HG03469 (cell line): ENCODE measurements at regions not wholly inside any gene's neighbourhood (a gene's known extent, or its start where the extent isn't known, plus 50 kb on each side); places are given as distances from the start of the nearest gene placed in this dataset.

Experiments
- ATAC-seq: cut with Tn5 transposase; IDR thresholded peaks from one replicate; pipeline ENCODE4 v1.9.1; 2021; ENCODE audit warnings: mild to moderate bottlenecking, moderate library complexity, moderate number of reproducible peaks; ENCODE audit not compliant: unreplicated experiment

DNA sequence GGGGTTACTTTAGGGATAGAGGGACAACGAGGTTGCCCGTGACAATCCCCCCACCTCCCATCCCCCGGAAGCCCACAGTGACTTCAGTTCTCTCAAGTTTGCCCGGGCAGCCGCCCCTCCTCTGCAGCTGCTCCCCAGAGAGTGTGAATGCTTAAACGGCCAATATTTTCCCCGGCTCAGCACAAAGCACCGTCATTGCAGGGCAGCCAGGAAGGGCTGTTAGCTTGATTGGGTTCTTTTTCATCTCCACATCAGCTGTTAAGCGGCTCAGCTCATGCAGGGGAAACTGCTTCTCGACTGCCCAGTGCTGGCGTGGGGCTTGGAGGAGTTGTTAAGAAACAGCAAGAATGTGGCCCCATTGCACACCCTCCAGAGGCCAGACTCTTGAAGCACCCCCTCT lies 120.5 kb upstream of the NCOR2 start:
- ATAC-seq, result no peak

DNA sequence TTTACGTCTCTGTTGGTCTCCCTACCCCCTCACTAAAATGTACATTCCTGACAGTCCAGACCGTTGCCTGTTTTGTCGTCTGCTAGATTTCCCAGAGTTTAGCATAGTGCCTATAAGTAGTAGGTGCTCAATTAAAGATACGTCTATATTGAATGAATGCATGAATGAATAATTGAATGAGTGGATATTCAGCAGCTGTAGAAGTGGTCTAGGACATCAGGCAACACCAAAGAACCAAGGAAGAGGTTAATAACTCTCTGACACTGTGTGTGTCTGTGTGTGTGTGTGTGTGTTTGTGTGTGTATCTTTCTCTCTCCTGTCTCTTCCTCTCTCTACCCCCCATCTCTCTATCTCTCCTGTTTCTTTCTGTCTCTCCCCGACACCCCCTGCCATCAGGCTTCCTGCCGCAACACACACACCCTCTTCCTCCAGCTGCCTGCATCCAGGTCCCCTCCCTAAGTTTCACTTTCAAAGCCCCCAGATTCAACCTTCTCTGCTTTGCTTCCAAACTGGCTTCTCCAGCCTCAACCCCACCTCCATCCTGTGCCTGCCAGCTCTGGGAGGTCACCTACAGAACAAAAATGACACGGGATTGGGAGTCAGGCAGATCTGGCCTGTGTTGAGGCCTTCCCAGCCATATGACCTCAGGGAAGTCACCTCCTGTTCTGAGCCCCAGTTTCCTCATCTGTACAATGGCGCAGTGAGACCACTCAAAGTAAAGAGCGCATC lies 119.9 kb upstream of the NCOR2 start:
- ATAC-seq, result no peak

DNA sequence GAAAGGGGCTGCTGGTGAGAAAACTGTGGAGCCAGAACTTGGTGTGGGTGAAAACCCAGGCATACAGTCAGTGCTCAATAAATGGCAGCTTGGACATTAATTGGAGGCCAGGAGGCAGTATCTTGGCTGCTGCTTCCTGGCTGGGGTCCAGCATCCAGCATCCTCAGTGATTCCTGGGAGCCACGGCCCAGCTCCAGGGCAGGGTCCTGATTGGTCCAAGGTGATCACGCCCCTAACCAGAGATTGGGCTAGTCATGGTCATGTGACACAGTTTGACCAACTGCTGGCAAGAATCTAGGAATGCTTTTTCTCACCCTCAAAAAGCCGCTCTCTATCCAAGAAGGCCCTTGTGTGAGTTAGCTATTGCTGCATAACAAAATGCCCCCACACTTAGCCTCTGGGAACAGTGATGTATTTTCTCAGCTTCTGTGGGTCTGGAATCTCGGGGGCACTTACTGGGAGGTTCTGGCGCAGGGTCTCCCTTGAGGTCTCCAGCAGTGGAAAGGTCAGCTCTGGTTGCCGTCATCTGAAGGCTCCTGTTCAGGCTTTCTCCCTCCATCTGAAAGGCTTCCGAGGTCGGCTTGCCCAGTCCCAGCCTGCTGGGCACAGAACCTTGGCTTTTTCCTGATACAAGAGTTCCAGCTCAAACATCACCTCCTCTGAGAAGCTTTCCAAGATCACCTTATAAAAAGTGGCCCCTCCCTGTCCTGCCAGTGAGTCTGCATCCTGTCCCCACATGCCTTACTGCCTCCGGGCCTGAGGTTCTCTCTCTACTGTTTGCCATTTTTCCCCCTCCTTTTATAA lies 119.2 kb upstream of the NCOR2 start:
- no peak for ATAC-seq

DNA sequence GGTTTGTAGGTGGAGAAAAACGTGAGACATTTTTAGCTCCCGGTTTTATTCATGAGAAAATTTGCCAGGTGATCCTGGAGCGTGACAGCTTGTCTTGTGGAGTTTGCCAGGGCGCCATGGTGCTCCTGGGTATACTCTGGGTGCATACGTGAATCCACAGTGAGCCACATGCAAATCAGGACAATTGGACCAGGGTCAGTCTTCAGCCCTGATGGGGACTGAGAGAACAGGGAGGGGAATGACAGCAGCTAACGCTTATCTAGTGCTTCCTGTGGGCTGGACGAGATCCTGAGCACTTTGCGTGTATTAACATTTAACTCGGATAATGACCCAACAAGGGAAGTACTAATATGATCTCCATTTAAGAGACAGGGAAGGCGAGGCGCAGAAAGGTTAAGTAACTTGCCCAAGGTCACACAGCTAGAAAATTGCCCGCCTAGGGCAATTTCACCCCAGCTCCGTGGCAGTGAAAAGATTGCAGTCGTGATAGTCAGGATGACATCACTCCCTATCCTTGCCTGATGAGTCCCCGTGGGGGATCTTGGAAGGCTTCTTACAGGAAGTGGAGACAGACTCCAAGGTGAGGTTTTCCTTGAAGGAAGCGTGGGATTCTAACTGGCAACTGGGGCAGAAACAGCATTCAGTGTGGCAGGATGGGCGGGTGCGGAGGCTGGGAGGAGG lies 118.4 kb upstream of the NCOR2 start:
- ATAC-seq, result no peak

DNA sequence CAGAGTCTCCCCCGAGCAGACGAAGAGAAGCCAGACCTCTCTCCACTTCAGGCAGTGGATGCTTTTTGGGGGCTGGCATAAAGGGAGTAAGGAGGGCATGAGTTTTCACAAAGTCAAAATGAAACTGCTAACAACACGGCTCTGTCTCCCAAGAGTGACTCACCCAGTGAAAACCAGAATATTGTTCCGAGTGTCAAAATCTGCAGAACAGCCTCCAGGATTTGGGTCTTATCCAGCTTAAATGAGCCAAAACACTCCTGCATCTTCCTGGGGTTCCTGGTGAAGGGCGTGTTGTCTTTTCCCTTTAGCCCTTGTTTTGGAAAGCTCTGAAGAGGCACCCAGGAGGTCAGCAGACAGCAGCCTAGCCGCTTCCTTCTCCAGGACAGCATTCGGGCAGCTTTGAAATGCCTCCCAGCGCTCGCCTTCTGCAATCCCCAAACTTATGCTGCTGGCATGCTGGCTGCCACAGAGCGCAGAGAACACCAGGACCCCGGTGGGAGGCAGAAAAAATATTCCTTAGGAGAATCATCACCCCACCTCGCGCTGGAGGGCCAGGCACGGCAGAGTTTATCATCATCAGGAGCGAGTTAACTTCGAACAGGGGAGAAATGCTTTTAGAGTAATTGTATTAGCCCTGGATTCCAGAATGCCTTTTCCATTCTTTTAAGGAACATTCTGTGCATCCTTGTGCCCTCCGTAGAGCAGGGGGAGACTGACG lies 117.7 kb upstream of the NCOR2 start:
- no peak for ATAC-seq

DNA sequence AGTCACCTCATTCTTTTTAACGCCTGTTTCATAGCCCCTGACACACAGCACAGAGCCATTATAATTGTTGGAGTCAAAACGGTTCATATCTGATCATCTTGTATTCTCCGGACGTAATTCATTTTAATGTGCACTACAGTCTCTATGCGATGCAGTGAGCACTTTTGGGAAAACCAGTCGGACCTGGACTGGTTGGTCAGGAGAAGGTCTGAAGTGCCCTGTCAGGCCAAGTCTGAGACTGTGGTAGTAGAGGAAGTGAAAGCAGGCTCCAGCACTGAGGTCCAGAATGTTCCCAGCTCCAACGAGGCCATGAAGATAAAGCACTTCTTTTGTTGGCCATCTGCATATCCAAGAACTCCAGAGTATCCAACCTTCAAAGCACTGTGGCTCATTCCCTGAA lies 117.1 kb upstream of the NCOR2 start:
- ATAC-seq, result no peak

DNA sequence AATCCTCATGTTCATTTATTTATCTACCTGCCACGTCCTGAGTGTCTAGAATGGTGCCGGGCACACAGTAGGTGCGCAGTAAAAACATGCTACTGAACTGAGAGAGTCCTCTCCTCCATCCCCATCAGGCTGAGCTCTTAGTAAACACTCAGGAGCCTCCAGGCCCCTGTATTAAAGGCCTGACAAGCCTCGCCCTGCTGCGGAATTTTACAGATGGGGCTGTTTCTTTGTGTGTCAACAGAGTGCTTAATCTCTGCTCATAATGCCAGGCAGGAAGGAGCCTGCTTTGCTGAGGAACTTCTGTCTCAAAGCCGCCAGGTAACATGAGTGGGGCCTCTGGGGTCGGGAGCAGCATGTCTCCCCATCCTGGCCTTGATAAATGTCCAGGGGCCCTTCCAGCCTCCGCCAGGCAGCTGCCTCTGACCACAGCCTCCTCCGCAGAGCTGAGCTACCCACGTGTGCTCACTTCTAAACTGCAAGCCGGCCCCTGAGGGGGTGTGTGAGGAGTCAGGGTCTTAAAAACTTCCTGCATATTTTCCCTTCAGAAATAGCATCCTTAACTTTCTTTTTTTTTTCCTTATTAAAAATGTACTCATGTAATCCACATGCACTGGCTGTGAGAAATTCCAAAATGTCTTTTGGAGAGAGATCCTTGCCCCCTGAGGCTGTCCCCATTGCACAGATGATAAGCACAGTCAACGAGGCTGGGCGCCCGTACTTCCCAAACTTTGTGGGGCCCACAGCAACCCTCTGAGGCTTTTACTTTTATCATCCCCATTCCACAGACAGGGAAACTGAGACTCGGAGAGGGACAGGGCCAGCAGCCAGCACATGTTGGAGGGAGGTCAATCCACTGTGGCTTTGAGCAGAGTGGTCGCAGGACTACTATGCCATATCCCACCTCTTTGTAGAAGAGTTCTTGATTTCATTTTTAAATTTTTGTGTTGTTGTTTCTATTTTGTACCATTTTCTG lies 116.0 kb upstream of the NCOR2 start:
- ATAC-seq, result no peak

DNA sequence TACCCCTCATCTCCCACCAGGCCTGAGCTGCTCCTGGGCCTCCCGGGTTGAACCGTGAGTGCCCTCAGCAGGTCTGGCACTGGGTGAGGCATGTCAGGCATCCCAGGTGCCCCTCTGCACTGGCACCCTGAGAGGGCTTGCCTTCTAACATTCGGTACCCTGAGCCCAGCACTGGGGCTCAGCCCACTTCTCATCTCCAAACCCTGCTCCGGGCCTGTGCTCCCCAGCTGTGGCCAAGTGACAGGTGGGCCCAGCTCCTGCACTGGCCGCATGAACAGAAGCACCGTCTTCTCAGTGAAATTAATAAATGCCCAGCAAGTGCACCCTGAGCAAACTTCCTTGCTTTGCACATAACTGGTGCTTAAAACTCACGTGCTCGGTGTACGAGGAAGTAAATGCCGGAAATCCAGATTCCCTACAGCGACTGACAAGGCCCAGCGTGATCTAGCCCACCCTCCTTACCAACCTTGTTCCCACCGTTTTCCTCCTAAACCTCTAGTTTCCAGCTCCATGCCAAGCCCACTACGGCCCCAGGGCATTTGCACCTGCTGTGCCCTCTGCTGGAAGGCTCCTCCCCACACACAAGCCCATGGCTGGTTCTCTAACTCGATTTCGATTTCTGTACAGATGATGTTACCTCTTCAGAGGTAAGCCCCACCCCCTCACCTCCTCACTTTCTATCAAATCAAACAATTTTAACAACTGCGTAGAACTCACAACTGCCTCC lies 115.2 kb upstream of the NCOR2 start:
- ATAC-seq, result no peak

DNA sequence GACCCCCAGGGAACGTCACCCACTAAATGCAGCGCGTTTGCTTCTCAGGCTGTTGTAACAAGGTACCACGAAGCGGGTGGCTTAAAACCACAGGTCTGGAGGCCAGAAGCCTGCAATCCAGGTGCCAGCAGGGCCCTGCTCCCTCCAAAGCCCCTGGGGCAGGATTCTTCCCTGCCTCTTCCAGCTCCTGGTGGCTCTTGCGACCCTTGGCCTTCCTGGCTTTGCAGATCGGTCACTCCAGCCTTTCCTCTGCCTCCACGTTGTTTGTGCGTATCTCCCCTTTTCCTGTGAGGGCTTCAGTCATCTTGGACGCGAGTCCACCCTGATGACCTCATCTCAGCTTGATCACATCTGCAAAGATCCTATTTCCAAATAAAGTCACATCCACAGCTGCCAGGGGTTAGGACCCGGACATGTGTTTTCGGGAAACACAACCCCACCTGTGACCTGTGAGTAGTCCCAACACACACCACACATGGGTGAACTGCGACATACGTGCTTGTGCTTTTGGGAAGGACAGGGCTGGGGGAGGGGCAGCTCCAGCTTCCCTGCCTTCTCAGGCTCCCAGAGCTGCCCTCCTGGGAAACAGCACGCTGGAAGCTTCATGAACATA lies 114.5 kb upstream of the NCOR2 start:
- ATAC-seq, result no peak

DNA sequence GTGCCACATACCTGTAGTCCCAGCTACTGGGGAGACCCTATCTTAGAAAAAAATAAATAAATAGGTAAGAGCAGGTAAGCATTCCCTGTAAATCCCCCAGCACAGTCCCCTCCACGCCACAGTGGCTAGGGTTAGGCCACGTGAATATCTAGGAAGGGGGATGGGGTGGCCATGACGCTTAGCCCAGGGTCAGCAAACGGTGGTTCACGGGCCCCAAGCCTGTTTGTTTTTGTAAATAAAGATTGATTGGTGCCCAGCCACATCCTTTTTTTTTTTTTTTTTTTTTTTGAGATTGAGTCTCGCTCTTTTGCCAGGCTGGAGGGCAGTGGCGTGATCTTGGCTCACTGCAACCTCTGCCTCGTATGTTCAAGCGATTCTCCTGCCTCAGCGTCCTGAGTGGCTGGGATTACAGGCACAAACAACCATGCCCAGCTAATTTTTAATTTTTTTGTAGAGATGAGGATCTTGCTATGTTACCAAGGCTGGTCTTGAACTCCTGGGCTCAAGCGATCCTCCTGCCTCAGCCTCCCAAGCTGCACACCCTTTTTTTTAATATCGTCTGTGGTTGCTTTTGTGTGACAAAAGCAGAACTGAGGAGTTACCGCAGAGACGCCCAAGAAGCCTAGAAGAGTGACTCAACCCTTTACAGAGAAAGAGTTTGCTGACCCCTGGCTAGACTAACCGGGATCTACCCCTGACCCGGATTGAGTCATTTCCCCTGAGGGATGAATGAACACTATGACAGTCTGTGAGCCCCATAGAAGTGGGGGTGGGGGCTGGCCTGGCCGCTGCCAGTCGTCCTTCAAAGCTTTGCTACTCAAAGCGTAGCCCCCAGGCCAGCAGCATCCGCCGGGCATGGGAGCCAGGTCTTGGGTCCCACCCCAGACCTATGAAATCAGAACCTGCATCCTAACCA lies 113.7 kb upstream of the NCOR2 start:
- ATAC-seq, result no peak

DNA sequence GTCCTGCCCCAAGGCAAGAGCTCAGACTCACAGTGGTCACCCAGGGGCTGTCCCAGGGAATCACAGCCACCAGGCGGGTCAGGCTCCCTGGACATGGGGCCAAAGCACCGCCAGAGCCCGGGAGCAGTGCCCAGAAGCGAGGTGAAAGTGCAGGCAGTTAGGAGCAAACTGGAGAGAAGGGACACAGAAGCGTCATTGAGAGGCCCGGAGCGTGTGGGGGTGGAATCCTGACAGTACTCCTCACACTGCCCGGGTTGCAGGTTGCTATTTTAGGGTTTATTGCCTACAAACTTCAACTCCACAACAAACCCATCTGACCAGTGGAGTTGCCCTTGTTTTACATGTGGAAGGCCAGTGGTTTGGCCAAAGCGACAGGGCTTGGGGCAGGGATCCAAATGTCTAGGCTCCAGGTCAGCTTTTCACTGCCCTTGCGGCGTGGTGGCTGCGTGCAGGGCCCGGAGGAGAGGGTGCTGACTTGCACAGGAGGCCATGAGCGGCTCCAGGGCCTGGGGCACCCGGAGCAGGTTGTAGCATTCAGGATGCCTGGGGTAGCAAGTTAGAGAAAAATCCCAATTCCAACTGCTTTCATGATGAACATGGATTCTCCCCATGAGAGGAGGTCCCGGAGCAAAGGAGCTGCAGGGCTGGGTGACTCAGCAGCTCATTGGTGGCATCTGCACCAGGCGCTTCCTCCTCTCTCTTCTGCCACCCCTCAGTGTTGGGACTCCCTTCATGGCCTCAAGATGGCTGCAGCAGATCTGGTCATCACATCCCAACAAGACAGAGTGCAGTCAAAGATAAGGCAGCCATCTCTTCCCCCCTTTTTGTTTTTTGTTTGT lies 112.3 kb upstream of the NCOR2 start:
- no peak for ATAC-seq

DNA sequence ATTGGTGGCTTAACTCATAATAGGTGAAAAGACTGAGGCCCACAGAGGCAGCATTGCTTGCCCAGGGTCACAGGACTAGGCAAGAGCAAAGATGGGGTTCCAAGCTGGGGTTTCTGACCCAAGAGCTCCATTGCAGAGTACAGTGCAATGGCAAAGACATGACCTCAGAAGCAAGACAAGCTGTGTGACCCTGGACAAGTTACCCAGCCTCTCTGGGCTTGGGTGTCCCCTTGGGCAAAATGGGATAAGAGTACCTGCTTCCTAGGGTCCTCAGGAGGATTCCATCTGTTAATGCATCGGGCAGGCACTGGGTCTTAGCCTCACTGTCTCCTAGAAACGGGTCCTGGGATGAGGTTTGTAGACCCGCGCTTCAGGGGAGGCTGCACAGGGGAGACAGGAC lies 111.6 kb upstream of the NCOR2 start:
- no peak for ATAC-seq

DNA sequence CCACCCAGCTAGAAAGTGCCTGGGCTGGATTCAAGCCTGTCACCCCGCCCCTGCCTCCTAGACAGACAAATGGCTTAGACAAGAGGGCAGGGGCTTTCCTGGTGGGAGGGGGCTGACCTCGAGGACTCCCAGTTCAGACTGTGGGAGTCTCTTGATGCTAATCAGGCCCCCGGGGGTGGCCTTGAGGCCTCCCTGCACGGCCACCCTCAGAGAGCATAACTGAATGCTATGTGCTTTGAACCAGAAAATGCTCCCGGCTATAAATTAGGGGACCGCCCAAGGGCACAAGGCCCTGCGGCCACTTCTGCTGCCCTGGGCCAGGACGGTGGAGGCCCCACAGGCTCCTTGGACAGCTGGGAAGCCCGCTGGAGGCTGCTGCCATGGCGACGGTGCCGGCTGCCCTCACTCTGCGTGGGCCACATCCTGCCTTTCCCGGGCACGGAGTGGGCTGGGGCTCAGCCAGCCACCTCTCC lies 111.0 kb upstream of the NCOR2 start:
- no peak for ATAC-seq

DNA sequence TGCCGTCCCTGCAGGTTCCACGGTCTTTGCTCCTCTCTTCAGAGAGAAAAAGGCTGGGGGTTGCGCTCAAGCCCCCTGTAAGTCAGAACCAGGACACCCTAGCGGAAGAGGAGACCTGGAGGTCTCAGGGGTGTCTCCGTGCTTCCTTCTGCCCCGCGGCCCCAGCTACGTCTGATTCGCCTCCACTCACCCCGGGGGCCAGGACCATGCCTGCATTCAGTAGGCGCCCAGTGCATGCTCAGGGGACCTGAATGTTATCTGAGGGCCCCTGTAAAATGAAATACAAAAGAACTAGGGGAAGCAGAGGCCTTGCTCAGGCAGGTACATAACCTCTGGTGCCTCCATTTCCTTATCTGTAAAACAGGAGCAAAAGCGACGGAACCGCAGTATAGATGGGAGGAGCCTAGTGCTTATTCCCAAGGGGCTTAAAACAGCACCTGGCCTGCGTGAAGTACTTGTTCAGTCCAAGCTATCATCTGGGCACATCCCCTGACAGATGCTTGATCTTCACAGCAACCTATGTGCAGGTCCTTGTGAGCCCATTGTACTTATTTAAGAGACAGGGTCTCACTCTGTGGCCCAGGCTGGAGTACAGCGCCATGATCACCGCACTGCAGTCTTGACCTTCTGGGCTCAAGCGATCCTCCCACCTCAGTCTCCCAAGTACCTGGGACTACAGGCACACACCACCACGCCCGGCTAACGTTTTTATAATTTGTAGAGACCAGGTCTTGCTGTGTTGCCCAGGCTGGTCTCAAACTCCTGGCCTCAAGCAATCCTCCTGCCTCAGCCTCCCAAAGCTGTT lies 110.3 kb upstream of the NCOR2 start:
- no peak for ATAC-seq

DNA sequence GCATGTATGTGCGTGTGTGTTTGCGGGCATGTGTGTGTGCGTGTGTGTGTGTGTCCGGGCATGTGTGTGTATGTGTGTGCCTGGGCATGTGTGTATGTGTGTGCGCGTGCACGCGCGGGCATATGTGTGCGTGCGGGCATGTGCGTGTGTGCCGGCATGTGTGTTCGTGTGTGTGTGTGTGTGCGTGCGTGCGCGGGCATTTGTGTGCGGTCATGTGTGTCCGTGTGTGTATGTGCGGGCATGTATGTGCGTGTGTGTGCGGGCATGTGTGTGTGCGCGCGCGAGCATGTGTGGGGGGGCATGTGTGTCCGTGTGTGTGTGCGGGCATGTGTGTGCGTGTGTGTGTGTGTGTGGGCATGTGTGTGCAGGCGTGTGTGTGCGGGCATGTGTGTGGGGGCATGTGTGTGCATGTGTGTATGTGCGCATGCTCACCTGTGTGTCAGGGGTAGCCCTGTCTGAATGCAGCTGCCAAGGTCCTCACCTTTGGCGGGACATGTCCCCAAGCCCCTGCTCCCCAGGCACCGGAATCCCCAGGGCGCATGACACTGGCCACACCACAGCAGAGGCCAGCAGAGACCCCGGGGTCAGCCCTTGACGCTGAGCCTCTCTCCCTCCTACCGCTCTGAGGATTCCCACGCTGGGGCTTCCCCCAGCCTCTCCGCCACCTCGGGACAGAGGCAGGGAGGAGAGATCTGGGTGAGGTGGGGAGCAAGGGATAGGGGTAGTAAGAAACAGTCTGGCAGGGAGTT lies 109.5 kb upstream of the NCOR2 start:
- ATAC-seq, result no peak
